Globus pallidus (tissue), 1 donor: ENCODE measurements at regions not wholly inside any gene's neighbourhood (a gene's known extent, or its start where the extent isn't known, plus 50 kb on each side); places are given as distances from the start of the nearest gene placed in this dataset.
"Not testable (repeated sequence)": the region's sequence is repeated elsewhere in the genome, so short reads cannot be mapped to it uniquely, and the experiment has no call there.

Experiments used
- DNase-seq: peaks from one replicate; pipeline ENCODE4 v3.0.0-alpha.2; 2015; ENCODE audit warnings: low spot score

GRCh38 chr5:63894690-63895089 lies 67.6 kb downstream of the HTR1A start:
- DNase-seq = no peak

GRCh38 chr5:63878788-63879187 lies 83.5 kb downstream of the HTR1A start:
- DNase-seq = no peak

- DNase-seq = no peak
Observed at GRCh38 chr5:63877961-63878360, 84.3 kb downstream of the HTR1A start.

- no peak for DNase-seq
Observed at GRCh38 chr5:63860379-63860778, 101.9 kb downstream of the HTR1A start.

GRCh38 chr5:63854076-63854475 lies 108.2 kb downstream of the HTR1A start:
- no peak for DNase-seq

GRCh38 chr5:63843190-63843589 lies 119.1 kb downstream of the HTR1A start:
- no peak for DNase-seq

GRCh38 chr5:63837437-63837836 lies 124.8 kb downstream of the HTR1A start:
- DNase-seq = no peak

- no peak for DNase-seq
Observed at GRCh38 chr5:63831381-63831780, 130.9 kb downstream of the HTR1A start.

GRCh38 chr5:63825984-63826383 lies 136.3 kb downstream of the HTR1A start:
- DNase-seq = no peak

GRCh38 chr5:63823583-63823982 lies 138.7 kb downstream of the HTR1A start:
- DNase-seq = no peak

- no peak for DNase-seq
Observed at GRCh38 chr5:63822614-63823013, 139.6 kb downstream of the HTR1A start.

GRCh38 chr5:63820577-63820976 lies 141.7 kb downstream of the HTR1A start:
- DNase-seq = no peak

- no peak for DNase-seq
Observed at GRCh38 chr5:63812693-63813092, 149.6 kb downstream of the HTR1A start.

GRCh38 chr5:63811961-63812360 lies 150.3 kb downstream of the HTR1A start:
- no peak for DNase-seq

GRCh38 chr5:63811286-63811685 lies 151.0 kb downstream of the HTR1A start:
- no peak for DNase-seq

- no peak for DNase-seq
Observed at GRCh38 chr5:63805151-63805550, 157.1 kb downstream of the HTR1A start.

- DNase-seq = no peak
Observed at GRCh38 chr5:63803165-63803564, 159.1 kb downstream of the HTR1A start.

- DNase-seq = no peak
Observed at GRCh38 chr5:63794979-63795378, 167.3 kb downstream of the HTR1A start.

GRCh38 chr5:63794296-63794695 lies 167.9 kb downstream of the HTR1A start:
- no peak for DNase-seq

GRCh38 chr5:63774939-63775338 lies 187.3 kb downstream of the HTR1A start:
- no peak for DNase-seq

GRCh38 chr5:63768221-63768620 lies 194.0 kb downstream of the HTR1A start:
- DNase-seq = no peak

- no peak for DNase-seq
Observed at GRCh38 chr5:63760965-63761364, 201.3 kb downstream of the HTR1A start.

- no peak for DNase-seq
Observed at GRCh38 chr5:63743096-63743798, 219.0 kb downstream of the HTR1A start.

- not testable (repeated sequence) for DNase-seq
Observed at GRCh38 chr5:63732880-63733279, 229.4 kb downstream of the HTR1A start.
